OCI-LY7 (cell line): ENCODE measurements at regions not wholly inside any gene's neighbourhood (a gene's known extent, or its start where the extent isn't known, plus 50 kb on each side); places are given as distances from the start of the nearest gene placed in this dataset.

ENCODE experiments used
- BruUV-seq: library from RNA; stranded (reverse); fragments of 400-500 nt; replicated peaks from 2 replicates; lab custom pipeline; 2021; lab: Mats Ljungman, UMichigan
- CTCF ChIA-PET: fragments of 300-600 bp; sonication (Branson Sonifier 250); formaldehyde crosslinking; loops from one replicate; lab custom pipeline; 2022; ENCODE audit warnings: antibody characterized with exemption; ENCODE audit not compliant: unreplicated experiment; lab: Charles Lee
- POLR2A ChIA-PET: fragments of 300-600 bp; sonication (Branson Sonifier 250); formaldehyde crosslinking; loops from one replicate; lab custom pipeline; 2022; ENCODE audit warnings: antibody characterized with exemption; lab: Charles Lee
- DNase-seq: peaks from one replicate; pipeline ENCODE4 v3.0.0-alpha.2; 2015; ENCODE audit warnings: low spot score
- H2AFZ ChIP-seq: fragments of 200-600 bp; sonication (generic), shearing (Covaris generic); 2 replicates; pipeline ENCODE4 v1.6.1; 2014; ENCODE audit warnings: mild to moderate bottlenecking, antibody characterized with exemption, low read length, moderate library complexity
- H3K27ac ChIP-seq: fragments of 200-600 bp; sonication (generic); 2 replicates; pipeline ENCODE4 v1.5.1; 2014; ENCODE audit warnings: mixed run types, low read depth, mild to moderate bottlenecking, moderate library complexity, low read length, inconsistent platforms; ENCODE audit not compliant: poor library complexity, severe bottlenecking
- H3K36me3 ChIP-seq: fragments of 200-600 bp; sonication (generic); 2 replicates; pipeline ENCODE4 v1.6.1; 2014; ENCODE audit warnings: mild to moderate bottlenecking, antibody characterized with exemption, low read length, moderate library complexity, mixed read lengths; ENCODE audit not compliant: insufficient read depth
- H3K4me1 ChIP-seq: fragments of 200-600 bp; sonication (generic); 2 replicates; pipeline ENCODE4 v1.5.1; 2014; ENCODE audit warnings: mild to moderate bottlenecking, low read length; ENCODE audit not compliant: insufficient read depth, poor library complexity, severe bottlenecking
- H3K4me2 ChIP-seq: fragments of 200-600 bp; sonication (generic); 2 replicates; pipeline ENCODE4 v1.6.1; 2014; ENCODE audit warnings: mild to moderate bottlenecking, low read length
- H3K4me3 ChIP-seq: fragments of 200-600 bp; sonication (generic); 2 replicates; pipeline ENCODE4 v1.5.1; 2014; ENCODE audit warnings: mild to moderate bottlenecking, low read depth, low read length; ENCODE audit not compliant: poor library complexity, severe bottlenecking
- H3K79me2 ChIP-seq: fragments of 200-600 bp; sonication (generic); 2 replicates; pipeline ENCODE4 v1.6.1; 2016; ENCODE audit warnings: low read depth, mild to moderate bottlenecking, low read length, moderate library complexity, mixed read lengths; ENCODE audit not compliant: insufficient read depth
- H3K9me2 ChIP-seq: fragments of 200-600 bp; sonication (generic); 2 replicates; pipeline ENCODE4 v1.6.1; 2016; ENCODE audit warnings: mild to moderate bottlenecking, low read length, mixed read lengths; ENCODE audit not compliant: insufficient read depth
- H3K9me3 ChIP-seq: fragments of 200-600 bp; sonication (generic); 2 replicates; pipeline ENCODE4 v1.6.1; 2014; ENCODE audit warnings: mild to moderate bottlenecking, mixed run types, low read length, mixed read lengths
- H4K20me1 ChIP-seq: fragments of 200-600 bp; sonication (generic); 2 replicates; pipeline ENCODE4 v1.6.1; 2014; ENCODE audit warnings: mild to moderate bottlenecking, antibody characterized with exemption, low read length, moderate library complexity, mixed read lengths; ENCODE audit not compliant: insufficient read depth
- EZH2phosphoT487 ChIP-seq: fragments of 200-600 bp; sonication (generic); IDR thresholded peaks from 2 replicates; pipeline ENCODE4 v1.6.1; 2018; ENCODE audit warnings: low read depth, borderline replicate concordance, mild to moderate bottlenecking, mixed run types, antibody characterized with exemption, low read length, moderate library complexity, mixed read lengths
- intact Hi-C: fragments of 100-400 bp; cut with micrococcal nuclease; formaldehyde crosslinking; loops from one replicate; pipeline ENCODE4 v1.10.0; 2022; ENCODE audit not compliant: unreplicated experiment
- TF ChIP-seq, protein P1 (sequence below): fragments of 200-600 bp; sonication (generic); conservative IDR thresholded peaks from 2 replicates; pipeline ENCODE4 v1.5.1; 2014; ENCODE audit warnings: mild to moderate bottlenecking, antibody characterized with exemption, low read length, moderate library complexity, mixed read lengths

DNA sequence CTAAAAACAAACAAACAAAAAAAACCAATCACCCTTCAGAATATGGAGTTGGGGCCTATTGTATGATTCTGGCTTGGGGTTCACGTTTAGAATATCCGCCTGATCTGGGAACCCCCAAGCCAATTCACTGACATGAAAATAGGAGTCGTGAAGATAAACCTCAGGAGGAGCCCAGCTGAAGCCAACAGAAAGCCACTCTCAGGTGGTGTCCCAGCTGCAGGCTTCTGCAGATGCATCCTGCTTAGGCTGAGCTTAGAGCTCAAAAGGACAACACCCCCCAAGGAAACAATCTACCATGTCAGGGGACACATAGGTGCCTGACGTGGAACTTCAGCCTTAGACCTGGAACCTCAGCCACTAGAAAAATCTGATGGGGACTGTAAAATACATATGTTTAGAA, 51.9 kb downstream of the SYNE3 start:
- Histone ChIP-seq H3K4me2 (peak overlapping the region; percentile 58), H3K9me2 (no peaks in the 10 kb centered on the region), H2AFZ (no peak overlapping the region), H3K36me3 (no peaks in the 10 kb centered on the region), H4K20me1 (no peaks in the 10 kb centered on the region), H3K27ac (peak overlapping the region; percentile 98), H3K4me3 (peak overlapping the region; percentile 30), H3K79me2 (no peaks in the 10 kb centered on the region), H3K9me3 (no peaks in the 10 kb centered on the region), H3K4me1 (peaks cover 49% of the 10 kb centered on the region)
- intact Hi-C loops = loop anchor here (1.0 to 10.0 kb wide), 3 partner anchors 22 to 200 kb away; no protein-coding TSS in a partner anchor
- TF ChIP-seq, protein P1, sequence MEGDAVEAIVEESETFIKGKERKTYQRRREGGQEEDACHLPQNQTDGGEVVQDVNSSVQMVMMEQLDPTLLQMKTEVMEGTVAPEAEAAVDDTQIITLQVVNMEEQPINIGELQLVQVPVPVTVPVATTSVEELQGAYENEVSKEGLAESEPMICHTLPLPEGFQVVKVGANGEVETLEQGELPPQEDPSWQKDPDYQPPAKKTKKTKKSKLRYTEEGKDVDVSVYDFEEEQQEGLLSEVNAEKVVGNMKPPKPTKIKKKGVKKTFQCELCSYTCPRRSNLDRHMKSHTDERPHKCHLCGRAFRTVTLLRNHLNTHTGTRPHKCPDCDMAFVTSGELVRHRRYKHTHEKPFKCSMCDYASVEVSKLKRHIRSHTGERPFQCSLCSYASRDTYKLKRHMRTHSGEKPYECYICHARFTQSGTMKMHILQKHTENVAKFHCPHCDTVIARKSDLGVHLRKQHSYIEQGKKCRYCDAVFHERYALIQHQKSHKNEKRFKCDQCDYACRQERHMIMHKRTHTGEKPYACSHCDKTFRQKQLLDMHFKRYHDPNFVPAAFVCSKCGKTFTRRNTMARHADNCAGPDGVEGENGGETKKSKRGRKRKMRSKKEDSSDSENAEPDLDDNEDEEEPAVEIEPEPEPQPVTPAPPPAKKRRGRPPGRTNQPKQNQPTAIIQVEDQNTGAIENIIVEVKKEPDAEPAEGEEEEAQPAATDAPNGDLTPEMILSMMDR = no peak
- no peak for TF ChIP-seq EZH2phosphoT487
- ChIA-PET POLR2A (interaction anchor here (0.8 to 9.2 kb wide), 16 partner anchors 8 to 58 kb away, joined by 3 to 74 read pairs (median 5); no protein-coding TSS in a partner anchor), CTCF (interaction anchor here (0.7 to 3.3 kb wide), 4 partner anchors 12 to 23 kb away, joined by 3 to 15 read pairs (median 5); no protein-coding TSS in a partner anchor)
- no TSS peak for BruUV-seq
- DNase-seq = peak; percentile 90

DNA sequence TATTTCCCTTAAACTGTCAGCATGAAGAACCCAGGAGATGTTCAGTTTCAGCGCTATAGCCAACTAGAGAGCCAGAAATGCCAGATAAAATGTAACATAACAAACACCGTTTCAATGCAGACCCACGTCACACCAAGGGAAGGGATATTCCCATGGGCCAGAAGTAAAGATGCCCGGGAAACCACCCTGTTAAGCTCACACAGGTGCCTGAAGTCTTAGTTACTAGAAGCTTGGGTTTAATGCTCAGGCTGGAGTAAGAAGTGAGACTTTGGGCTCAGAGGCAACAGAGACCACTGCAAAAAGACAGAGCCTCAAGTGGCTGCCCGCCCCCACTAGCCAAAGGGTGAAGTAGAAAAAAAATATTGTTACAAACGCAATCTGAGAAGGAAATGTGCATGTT, 52.3 kb downstream of the SYNE3 start:
- H3K4me2 ChIP-seq = peak overlapping the region; percentile 58
- ChIA-PET CTCF (interaction anchor here (0.7 to 3.3 kb wide), 5 partner anchors 8 to 23 kb away, joined by 3 to 15 read pairs (median 5); no protein-coding TSS in a partner anchor), POLR2A (interaction anchor here (0.6 to 9.2 kb wide), 17 partner anchors 8 to 77 kb away, joined by 3 to 74 read pairs (median 5); no protein-coding TSS in a partner anchor)
- H3K27ac ChIP-seq = peak overlapping the region; percentile 98
- TF ChIP-seq, protein P1 = no peak
- no peak for TF ChIP-seq EZH2phosphoT487
- no peaks in the 10 kb centered on the region for H4K20me1 ChIP-seq
- H3K79me2 ChIP-seq = no peaks in the 10 kb centered on the region
- H3K9me3 ChIP-seq = no peaks in the 10 kb centered on the region
- no peak overlapping the region for H2AFZ ChIP-seq
- no peak for DNase-seq
- no TSS peak for BruUV-seq
- H3K4me3 ChIP-seq = peak overlapping the region; percentile 30
- H3K4me1 ChIP-seq = peaks cover 49% of the 10 kb centered on the region
- H3K9me2 ChIP-seq = no peaks in the 10 kb centered on the region
- intact Hi-C loops = loop anchor here (1.0 to 10.0 kb wide), 3 partner anchors 22 to 201 kb away; no protein-coding TSS in a partner anchor
- H3K36me3 ChIP-seq = no peaks in the 10 kb centered on the region
